ENCODE measurements at regions not wholly inside any gene's neighbourhood (a gene's known extent, or its start where the extent isn't known, plus 50 kb on each side); places are given as distances from the start of the nearest gene placed in this dataset.

DNA sequence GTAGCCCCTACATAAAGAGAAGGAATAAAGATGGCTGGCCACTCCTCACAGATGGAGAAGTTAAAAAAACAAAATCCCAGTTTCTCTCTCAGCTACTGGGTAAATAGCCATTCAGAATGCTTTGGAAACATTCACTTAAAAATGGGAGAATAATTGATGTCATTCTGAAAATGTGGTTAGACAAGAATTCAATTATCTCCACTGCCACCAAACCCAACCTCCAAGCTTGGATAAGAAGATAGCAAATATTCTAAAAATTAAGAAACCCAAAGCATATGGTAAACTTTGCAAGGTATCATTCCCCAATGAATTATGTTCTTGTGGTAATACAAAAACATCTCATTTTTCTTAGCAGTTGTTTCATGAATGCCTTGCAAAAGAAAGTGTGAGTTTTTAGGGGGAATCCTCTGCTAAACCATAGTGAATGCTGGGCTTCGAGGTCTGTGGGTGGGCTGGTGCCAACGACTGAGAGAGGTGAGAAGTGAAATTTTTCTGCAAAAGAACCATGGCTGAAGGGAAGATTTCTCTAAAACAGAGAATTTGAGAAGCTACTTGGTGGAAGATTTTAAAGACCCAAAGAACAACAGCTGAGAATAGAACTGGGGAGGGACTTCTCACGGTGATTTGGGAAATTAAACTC, 497.9 kb upstream of the JARID2 start:
- no peak for DNase-seq (ENCODE audit: low read depth in 1 of 2, low spot score in 1 of 2)

- no peak for DNase-seq (ENCODE audit: low read depth in 1 of 2, low spot score in 1 of 2)
Observed at GRCh38 chr6:14748679-14749078, 497.2 kb upstream of the JARID2 start.

- no peak for DNase-seq (ENCODE audit: low read depth in 1 of 2, low spot score in 1 of 2)
Observed at GRCh38 chr6:14750059-14750661, 495.7 kb upstream of the JARID2 start.

GRCh38 chr6:14751645-14752175, 494.2 kb upstream of the JARID2 start:
- no peak for DNase-seq (ENCODE audit: low read depth in 1 of 2, low spot score in 1 of 2)

DNA sequence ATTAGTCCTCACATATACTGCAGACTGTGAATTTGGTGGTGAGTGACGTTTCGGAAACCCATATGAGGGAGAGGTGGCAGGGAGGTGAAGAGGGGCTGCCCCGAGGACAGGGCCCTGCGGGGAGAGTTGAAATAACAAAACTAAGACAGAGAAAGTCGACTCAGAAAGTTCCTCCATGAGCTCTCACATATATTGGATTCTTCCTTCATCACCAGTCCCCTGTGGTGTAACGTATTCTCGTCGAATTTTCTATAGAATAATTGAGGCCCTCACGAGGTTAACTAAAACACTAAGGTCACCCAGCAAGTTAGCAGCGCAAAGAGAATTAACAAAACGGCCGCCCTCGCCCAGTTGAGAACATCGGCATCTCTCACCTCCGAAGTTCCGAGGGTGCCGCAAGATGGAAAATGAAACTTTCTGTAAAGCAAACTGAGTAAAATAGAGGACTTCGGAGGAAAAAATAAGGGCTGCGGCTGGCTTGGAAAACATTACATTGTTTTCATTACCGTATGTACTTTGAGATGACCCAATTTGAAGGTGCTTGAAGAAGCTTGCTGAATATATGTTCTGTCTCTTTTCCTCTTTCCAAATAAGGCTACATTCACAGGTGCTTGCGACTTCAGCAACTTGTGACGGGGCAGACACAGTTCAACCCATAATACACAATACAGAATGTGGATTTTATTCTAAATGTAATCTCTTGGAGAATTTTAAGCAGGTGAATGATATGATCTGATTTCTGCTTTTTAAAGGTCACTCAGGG, 490.9 kb upstream of the JARID2 start:
- DNase-seq (ENCODE audit: low read depth in 1 of 2, low spot score in 1 of 2): no peak

DNA sequence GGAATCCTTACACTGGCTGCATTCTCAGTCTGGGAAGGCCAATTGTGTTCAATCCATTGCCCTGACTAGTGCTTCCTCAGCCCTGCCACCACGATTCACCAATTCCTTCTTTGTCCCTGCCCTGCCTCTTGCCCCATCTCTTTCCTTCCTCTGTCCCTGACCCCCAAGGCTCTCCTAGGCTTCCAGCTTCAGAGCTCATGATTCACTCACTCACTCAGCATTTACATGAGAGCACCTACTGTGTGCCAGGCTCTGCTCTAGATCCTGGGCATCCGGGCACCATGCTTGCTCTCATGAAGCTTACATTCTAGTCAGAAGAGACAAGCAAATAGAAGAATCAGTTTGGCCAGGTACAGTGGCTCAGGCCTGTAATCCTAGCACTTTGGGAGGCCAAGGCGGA, 489.5 kb upstream of the JARID2 start:
- no peak for DNase-seq (ENCODE audit: low read depth in 1 of 2, low spot score in 1 of 2)

- DNase-seq (ENCODE audit: low read depth in 1 of 2, low spot score in 1 of 2): no peak
Observed at GRCh38 chr6:14757014-14757413, 488.9 kb upstream of the JARID2 start.

GRCh38 chr6:14757418-14757817, 488.5 kb upstream of the JARID2 start:
- no peak for DNase-seq (ENCODE audit: low read depth in 1 of 2, low spot score in 1 of 2)

DNA sequence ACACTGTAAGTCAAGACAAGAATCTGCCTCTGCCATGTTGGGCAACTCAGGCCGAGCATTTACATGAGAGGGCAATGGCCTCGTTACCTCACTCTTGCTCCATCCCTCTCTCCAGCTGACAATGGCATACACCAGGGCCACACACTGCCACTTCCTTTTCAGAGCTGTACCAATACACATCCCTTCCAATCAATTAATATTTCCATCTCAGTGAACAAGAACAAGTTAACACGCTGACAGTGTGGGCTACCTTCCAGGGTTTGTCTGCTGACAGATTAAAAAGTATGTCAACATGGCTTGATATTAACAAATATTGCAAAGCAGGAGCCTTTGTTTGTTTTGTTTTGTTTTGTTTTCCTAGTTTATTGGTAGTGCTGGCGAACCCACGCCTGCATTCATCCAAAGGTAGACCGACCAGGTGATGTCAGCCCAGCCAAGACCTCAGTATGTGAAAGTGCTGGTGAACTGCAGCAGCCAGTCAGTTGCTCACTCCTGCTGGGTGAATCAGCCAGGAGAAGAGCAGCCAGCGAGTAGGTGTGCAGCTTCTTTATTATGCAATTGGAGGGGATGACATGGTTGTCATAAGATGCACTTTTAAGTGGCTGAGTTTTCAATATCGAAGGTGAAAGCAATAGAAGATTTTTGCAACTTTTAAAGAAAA, 487.3 kb upstream of the JARID2 start:
- DNase-seq (ENCODE audit: low read depth in 1 of 2, low spot score in 1 of 2): no peak

DNA sequence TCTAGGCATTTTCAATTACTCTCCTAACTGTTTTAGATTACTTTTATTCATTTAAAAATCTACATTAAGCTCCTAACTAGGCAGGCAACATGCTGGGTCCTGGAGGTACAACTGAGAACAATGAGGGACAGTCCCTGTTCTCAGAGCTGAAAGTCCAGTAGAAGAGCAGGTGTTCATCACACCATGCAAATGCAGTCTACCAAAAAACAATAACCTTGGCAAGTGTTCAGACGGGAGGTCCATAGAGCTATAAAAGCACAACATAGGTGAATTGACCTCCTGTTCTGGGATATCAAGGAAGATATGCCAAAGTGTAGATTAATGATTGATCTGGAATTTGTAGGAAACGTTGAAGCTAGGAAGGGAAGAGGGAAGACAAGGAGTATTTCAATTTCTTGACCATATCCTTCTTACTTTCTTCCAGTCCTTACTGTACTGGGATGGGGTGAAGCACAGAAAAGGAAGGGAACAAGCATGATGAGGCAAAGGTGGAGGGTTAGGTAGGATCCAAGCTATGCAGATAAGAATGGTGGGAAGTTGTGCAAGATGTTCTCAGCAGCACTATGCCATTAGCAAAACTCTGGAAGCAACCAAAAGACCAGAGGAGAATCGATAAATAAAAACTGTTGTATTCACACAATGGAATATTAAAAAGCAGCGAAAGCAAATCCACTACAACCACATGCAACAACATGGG, 485.7 kb upstream of the JARID2 start:
- no peak for DNase-seq (ENCODE audit: low read depth in 1 of 2, low spot score in 1 of 2)

DNA sequence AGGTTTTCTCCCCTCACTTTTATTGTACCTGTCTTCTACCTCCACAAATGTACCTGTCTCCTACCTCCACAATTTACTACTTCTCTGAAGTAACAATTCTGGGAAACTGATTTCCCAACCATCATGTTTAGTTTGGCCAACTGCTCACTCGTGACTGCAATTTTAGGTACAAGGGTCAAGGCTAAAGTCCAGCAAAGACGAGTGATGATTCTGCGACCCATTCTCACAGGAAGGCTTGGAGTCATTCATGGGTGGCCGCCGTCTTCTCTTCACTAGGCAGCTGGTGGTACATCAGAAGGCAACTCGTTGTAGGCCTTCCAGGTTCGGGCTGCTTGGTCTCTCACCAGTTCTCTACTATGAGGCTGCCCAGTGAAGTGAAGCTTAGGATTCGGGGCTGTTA, 483.8 kb upstream of the JARID2 start:
- no peak for DNase-seq (ENCODE audit: low read depth in 1 of 2, low spot score in 1 of 2)

DNA sequence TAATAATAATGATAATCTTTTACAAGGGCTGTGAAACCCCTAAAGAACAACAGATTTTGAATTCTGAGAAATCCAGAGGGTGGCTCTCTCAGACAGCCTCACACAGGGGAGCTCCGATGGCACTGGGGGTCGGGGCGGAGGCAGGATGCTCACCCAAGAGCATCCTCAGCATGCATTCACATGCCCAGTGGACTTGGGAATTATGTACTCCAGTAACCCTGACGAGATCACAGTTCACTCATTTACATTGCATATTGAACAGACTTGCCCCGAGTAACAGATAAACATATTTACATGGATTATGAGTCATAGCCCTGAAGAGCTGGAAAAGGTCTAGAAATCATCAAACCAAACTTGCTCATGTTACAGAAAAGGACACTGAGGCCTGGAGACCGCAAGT, 482.7 kb upstream of the JARID2 start:
- DNase-seq (ENCODE audit: low read depth in 1 of 2, low spot score in 1 of 2): no peak

DNA sequence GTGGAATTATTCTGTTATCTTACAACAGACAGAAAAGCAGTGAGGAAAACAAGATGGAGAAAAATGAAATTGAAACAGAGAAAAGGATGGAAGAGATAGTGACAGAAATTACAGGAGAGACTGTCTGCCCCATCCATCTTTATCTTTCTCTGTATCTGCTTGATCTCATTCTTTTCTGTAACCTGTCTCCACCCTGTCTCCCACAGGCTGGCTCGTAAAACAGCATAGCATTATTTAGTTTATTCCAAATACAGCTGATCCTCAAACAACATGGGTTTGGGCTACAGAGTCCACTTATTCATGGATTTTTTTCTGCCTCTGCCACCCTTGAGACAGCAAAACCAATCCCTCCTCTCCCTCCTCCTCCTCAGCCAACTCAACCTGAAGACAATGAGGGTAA, 482.3 kb upstream of the JARID2 start:
- DNase-seq (ENCODE audit: low read depth in 1 of 2, low spot score in 1 of 2): no peak

DNA sequence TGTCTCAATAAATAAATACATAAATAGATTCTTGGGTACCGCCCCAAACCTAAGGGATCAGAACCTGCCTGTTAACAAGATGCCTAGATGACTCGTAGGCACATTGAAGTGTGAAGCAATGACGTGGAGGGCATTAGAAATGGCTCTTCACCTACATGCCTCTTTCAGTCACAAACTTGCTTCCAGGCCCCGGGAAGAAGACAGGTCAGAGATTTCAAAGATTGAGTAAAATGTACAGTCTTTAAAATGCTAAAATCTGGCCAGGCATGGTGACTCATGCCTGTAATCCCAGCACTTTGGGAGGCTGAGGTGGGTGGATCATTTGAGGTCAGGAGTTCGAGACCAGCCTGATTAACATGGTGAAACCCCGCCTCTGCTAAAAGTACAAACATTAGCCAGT, 480.8 kb upstream of the JARID2 start:
- no peak for DNase-seq (ENCODE audit: low read depth in 1 of 2, low spot score in 1 of 2)

GRCh38 chr6:14765721-14766390, 480.0 kb upstream of the JARID2 start:
- no peak for DNase-seq (ENCODE audit: low read depth in 1 of 2, low spot score in 1 of 2)

DNA sequence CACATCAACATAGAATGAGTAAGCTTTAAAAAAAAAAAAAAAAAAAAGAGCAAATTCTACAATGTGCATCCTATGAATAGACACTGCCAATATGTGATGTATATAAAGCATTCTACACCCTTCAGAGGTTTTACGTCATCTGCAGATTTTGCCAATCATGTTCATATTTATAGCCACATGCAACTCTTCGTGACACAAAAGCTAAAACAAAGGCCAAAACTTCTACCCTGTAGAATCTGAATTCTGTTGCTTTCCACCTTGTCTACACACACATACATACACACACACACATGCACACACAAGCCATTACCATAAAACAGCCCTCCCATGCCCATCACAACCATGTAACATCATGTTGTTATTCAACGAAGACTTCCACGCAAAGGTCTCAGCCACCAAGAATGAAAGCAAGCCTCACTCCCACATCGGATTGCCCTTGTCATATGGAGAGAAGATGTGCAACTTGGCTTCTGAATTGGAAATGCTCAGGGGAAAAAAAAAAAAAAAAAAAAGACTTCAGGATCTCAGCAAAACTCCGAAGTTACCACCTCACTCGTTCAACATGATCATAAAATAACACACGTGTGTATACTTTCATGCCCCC, 479.4 kb upstream of the JARID2 start:
- DNase-seq (ENCODE audit: low read depth in 1 of 2, low spot score in 1 of 2): no peak

DNA sequence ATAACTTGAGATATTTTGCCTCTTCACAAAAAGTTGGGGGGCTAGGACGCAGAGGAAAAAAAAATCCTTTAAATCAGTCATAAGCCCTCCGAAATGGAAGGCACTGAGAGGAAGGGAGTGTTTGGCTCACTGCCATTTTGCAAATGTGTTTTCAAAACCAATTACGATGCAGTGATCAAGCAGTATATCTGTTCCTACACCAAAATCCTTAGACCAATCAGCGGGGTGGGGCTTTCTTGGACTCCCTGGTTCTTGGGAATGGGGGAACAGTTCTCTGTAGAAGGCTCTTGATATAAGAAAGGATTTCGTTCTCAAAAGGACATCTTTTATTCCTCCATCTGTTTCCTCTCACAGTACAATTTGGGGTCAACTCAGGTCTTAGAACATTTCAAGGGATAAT, 478.6 kb upstream of the JARID2 start:
- DNase-seq (ENCODE audit: low read depth in 1 of 2, low spot score in 1 of 2): no peak

DNA sequence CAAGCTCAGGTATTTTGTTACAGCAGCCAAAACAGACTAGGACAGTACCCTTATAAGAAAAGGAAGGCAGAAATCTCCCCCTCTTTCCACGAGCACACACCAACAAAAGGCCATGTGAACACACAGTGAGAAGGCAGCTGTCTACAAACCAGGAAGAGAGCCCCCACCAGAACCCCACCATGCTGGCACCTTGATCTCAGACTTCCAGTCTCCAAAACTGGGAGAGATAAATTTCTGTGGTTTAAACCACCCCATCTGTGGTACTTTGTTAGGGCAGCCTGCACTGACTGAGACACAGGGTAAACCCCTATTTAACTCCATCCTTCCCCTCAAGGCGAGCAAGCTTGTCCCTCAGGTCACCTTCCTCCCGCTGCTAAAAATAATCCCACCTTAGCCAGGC, 475.8 kb upstream of the JARID2 start:
- no peak for DNase-seq (ENCODE audit: low read depth in 1 of 2, low spot score in 1 of 2)

- DNase-seq (ENCODE audit: low read depth in 1 of 2, low spot score in 1 of 2): no peak
Observed at GRCh38 chr6:14770572-14770971, 475.3 kb upstream of the JARID2 start.

DNA sequence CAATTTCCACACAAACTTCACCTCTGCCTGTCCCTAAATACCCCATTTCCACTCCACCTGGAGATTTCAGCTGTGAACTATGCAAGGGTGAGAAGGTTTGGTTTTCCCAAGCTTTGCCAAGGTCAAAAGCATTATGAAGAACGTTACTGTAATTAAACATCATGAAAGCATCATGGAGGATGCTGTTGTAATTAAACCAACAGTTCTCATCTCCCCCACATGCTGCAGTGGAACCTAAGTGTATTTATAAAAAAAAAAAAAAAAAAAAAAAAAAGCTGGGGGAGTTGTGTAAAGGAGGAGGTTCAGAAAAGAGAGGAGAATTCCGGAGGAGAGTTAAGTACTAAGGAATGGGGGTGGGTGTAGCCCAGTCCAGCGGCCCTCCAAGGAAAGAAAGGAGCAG, 474.9 kb upstream of the JARID2 start:
- DNase-seq (ENCODE audit: low read depth in 1 of 2, low spot score in 1 of 2): no peak

Data from stimulated activated CD4-positive, alpha-beta T cell treated with anti-CD3 and anti-CD28 coated beads, Interleukin-15, amount 100 ng/mL, for 1 hour (primary cell).